Neural progenitor cell (in vitro differentiated cells): ENCODE measurements at regions not wholly inside any gene's neighbourhood (a gene's known extent, or its start where the extent isn't known, plus 50 kb on each side); places are given as distances from the start of the nearest gene placed in this dataset.

Experiments
- DNase-seq: peaks from one replicate; pipeline ENCODE4 v3.0.0-alpha.2; 2016; ENCODE audit warnings: low spot score
- H2AFZ ChIP-seq: fragments of 200-600 bp; sonication (generic); replicated peaks from 2 replicates; pipeline ENCODE4 v1.6.1; 2016; ENCODE audit warnings: antibody characterized with exemption
- H3F3A ChIP-seq: fragments of 200-600 bp; sonication (generic); 2 replicates; pipeline ENCODE4 v1.6.1; 2016; ENCODE audit warnings: antibody characterized with exemption, low read depth
- H3K27ac ChIP-seq: fragments of 200-600 bp; sonication (generic); 2 replicates; pipeline ENCODE4 v1.5.1; 2016; ENCODE audit warnings: mild to moderate bottlenecking
- H3K27me3 ChIP-seq: fragments of 200-600 bp; sonication (generic); 2 replicates; pipeline ENCODE4 v1.6.1; 2016; ENCODE audit warnings: mild to moderate bottlenecking, moderate library complexity
- H3K36me3 ChIP-seq: fragments of 200-600 bp; sonication (generic); 2 replicates; pipeline ENCODE4 v1.5.1; 2016
- H3K4me1 ChIP-seq: fragments of 200-600 bp; sonication (generic); 2 replicates; pipeline ENCODE4 v1.6.1; 2016; ENCODE audit warnings: mixed run types
- H3K4me2 ChIP-seq: fragments of 200-600 bp; sonication (generic); 2 replicates; pipeline ENCODE4 v1.6.1; 2016
- H3K4me3 ChIP-seq: fragments of 200-600 bp; sonication (generic); 2 replicates; pipeline ENCODE4 v1.5.1; 2016
- H3K79me2 ChIP-seq: fragments of 200-600 bp; sonication (generic); 2 replicates; pipeline ENCODE4 v1.6.1; 2016; ENCODE audit warnings: low read depth
- H3K9ac ChIP-seq: fragments of 200-600 bp; sonication (generic); 2 replicates; pipeline ENCODE4 v1.6.1; 2016
- H3K9me3 ChIP-seq: fragments of 200-600 bp; sonication (generic); 2 replicates; pipeline ENCODE4 v1.5.1; 2016; ENCODE audit warnings: low read depth
- H4K20me1 ChIP-seq: fragments of 200-600 bp; sonication (generic); 2 replicates; pipeline ENCODE4 v1.6.1; 2016; ENCODE audit warnings: low read depth
- H3K27ac Mint-ChIP-seq: 3 replicates; pipeline ENCODE4 v1.8.0; 2021; ENCODE audit warnings: mixed read lengths
- H3K27me3 Mint-ChIP-seq: 2 replicates; pipeline ENCODE4 v1.8.0; 2022; ENCODE audit warnings: low read depth, mild to moderate bottlenecking, inconsistent platforms, moderate library complexity, mixed read lengths; ENCODE audit not compliant: insufficient read depth
- H3K36me3 Mint-ChIP-seq: 3 replicates; pipeline ENCODE4 v1.8.0; 2021; ENCODE audit warnings: mixed read lengths
- H3K4me1 Mint-ChIP-seq: 3 replicates; pipeline ENCODE4 v1.8.0; 2021; ENCODE audit warnings: mixed read lengths
- H3K4me3 Mint-ChIP-seq: 3 replicates; pipeline ENCODE4 v1.8.0; 2021; ENCODE audit warnings: mild to moderate bottlenecking, moderate library complexity, mixed read lengths
- H3K9me3 Mint-ChIP-seq: 3 replicates; pipeline ENCODE4 v1.8.0; 2020; ENCODE audit warnings: mixed read lengths
- CTCF ChIP-seq: fragments of 200-600 bp; sonication (generic); IDR thresholded peaks from 2 replicates; pipeline ENCODE4 v1.5.1; 2017; ENCODE audit warnings: antibody characterized with exemption, mild to moderate bottlenecking
- EZH2 ChIP-seq: fragments of 200-600 bp; sonication (generic); IDR thresholded peaks from 2 replicates; pipeline ENCODE4 v1.6.1; 2017; ENCODE audit warnings: antibody characterized with exemption, mild to moderate bottlenecking, moderate library complexity
- EZH2phosphoT487 ChIP-seq: fragments of 200-600 bp; sonication (generic); IDR thresholded peaks from 2 replicates; pipeline ENCODE4 v1.6.1; 2017; ENCODE audit warnings: antibody characterized with exemption

DNA sequence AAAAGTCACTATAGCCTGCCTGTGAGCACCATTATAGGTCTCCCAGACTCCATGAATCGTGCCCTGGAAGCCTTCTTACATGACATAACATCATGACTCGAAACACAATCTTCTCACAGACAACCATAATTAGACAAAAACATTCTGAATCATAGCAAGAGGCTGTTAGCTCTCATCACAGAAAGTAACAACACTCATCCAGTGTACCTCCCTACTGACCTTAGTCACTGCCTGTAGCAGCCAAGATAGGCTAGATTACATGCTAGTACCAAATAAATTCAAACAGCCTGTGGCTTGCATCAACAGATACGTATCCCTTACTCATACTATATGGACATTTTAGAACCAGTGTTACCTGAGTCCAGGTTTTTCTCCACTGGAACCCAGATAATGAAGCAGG is 663.8 kb upstream of the FOXG1 start:
- TF ChIP-seq CTCF (no peak), EZH2phosphoT487 (no peak), EZH2 (no peak)
- H3K4me2 ChIP-seq, result no peak overlapping the region
- H3K36me3 ChIP-seq, result no peaks in the 10 kb centered on the region
- no peaks in the 10 kb centered on the region for H3K9me3 ChIP-seq
- no peaks in the 10 kb centered on the region for H3K27me3 ChIP-seq
- no peak overlapping the region for H3K4me3 ChIP-seq
- H2AFZ ChIP-seq, result no peak overlapping the region
- Mint-ChIP-seq H3K36me3 (no peaks in the 10 kb centered on the region), H3K27ac (no peak overlapping the region), H3K4me1 (peaks cover 6% of the 10 kb centered on the region), H3K9me3 (peaks cover 2% of the 10 kb centered on the region), H3K27me3 (no peaks in the 10 kb centered on the region), H3K4me3 (no peak overlapping the region)
- H3K4me1 ChIP-seq, result no peaks in the 10 kb centered on the region
- no peaks in the 10 kb centered on the region for H3F3A ChIP-seq
- no peak for DNase-seq
- H3K9ac ChIP-seq, result no peak overlapping the region
- H3K79me2 ChIP-seq, result no peaks in the 10 kb centered on the region
- no peak overlapping the region for H3K27ac ChIP-seq
- no peaks in the 10 kb centered on the region for H4K20me1 ChIP-seq

DNA sequence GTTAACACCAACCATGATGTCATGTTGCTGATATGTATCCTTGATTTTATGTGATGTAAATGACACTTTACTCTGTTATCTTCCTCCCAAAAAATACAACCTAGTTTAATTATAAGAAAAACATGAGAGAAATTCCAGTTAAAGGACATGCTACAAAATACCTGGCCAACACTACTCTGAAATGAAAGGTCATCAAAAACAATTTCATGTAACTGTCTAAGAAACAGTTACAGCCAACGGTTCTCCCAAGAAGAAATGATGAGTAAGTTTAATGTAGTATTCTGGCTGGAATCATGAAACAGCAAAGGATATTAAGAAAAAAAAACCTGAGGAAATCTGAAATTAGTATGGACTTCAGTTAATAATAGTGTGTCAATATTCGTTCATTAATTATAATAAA is 653.3 kb upstream of the FOXG1 start:
- Mint-ChIP-seq H3K4me1 (no peaks in the 10 kb centered on the region), H3K4me3 (no peak overlapping the region), H3K36me3 (no peaks in the 10 kb centered on the region), H3K27me3 (no peaks in the 10 kb centered on the region), H3K27ac (no peak overlapping the region), H3K9me3 (no peaks in the 10 kb centered on the region)
- no peak overlapping the region for H3K9ac ChIP-seq
- no peaks in the 10 kb centered on the region for H3K4me1 ChIP-seq
- H3K27ac ChIP-seq, result no peak overlapping the region
- DNase-seq, result no peak
- no peaks in the 10 kb centered on the region for H3K79me2 ChIP-seq
- H4K20me1 ChIP-seq, result no peaks in the 10 kb centered on the region
- no peaks in the 10 kb centered on the region for H3K36me3 ChIP-seq
- no peaks in the 10 kb centered on the region for H3K9me3 ChIP-seq
- no peak for TF ChIP-seq EZH2
- TF ChIP-seq CTCF, result no peak
- TF ChIP-seq EZH2phosphoT487, result no peak
- H3K27me3 ChIP-seq, result peaks cover 10% of the 10 kb centered on the region
- H3K4me3 ChIP-seq, result no peak overlapping the region
- no peaks in the 10 kb centered on the region for H3F3A ChIP-seq
- no peak overlapping the region for H2AFZ ChIP-seq
- H3K4me2 ChIP-seq, result no peak overlapping the region

- Histone ChIP-seq H3K4me2 (no peak overlapping the region), H3K79me2 (no peaks in the 10 kb centered on the region), H3K27ac (no peak overlapping the region), H3K9ac (no peak overlapping the region), H3K4me1 (peaks cover 16% of the 10 kb centered on the region), H3K36me3 (no peaks in the 10 kb centered on the region), H3K27me3 (peaks cover 40% of the 10 kb centered on the region), H3K9me3 (peaks cover 4% of the 10 kb centered on the region), H3K4me3 (no peak overlapping the region), H4K20me1 (peaks cover 6% of the 10 kb centered on the region), H2AFZ (no peak overlapping the region), H3F3A (peaks cover 12% of the 10 kb centered on the region)
- DNase-seq, result no peak
- no peak overlapping the region for H3K4me3 Mint-ChIP-seq
- TF ChIP-seq EZH2phosphoT487, result no peak
- no peak for TF ChIP-seq EZH2
- no peak for TF ChIP-seq CTCF
- no peaks in the 10 kb centered on the region for H3K36me3 Mint-ChIP-seq
- no peak overlapping the region for H3K27ac Mint-ChIP-seq
- H3K4me1 Mint-ChIP-seq, result peaks cover 3% of the 10 kb centered on the region
- no peaks in the 10 kb centered on the region for H3K9me3 Mint-ChIP-seq
- no peaks in the 10 kb centered on the region for H3K27me3 Mint-ChIP-seq
Measured at GRCh38 chr14:28116716-28117115, 649.9 kb upstream of the FOXG1 start.

- Histone ChIP-seq H2AFZ (no peak overlapping the region), H3K4me1 (peaks cover 35% of the 10 kb centered on the region), H3K9me3 (peaks cover 4% of the 10 kb centered on the region), H3K79me2 (no peaks in the 10 kb centered on the region), H3K9ac (no peak overlapping the region), H3K4me3 (no peak overlapping the region), H3K36me3 (no peaks in the 10 kb centered on the region), H3F3A (peaks cover 30% of the 10 kb centered on the region), H3K27ac (no peak overlapping the region), H3K4me2 (no peak overlapping the region), H4K20me1 (peaks cover 12% of the 10 kb centered on the region), H3K27me3 (peaks cover 59% of the 10 kb centered on the region)
- Mint-ChIP-seq H3K9me3 (no peaks in the 10 kb centered on the region), H3K4me1 (peaks cover 6% of the 10 kb centered on the region), H3K36me3 (no peaks in the 10 kb centered on the region), H3K27me3 (no peaks in the 10 kb centered on the region), H3K27ac (no peak overlapping the region), H3K4me3 (no peak overlapping the region)
- DNase-seq, result no peak
- TF ChIP-seq EZH2phosphoT487 (no peak), EZH2 (no peak), CTCF (no peak)
Measured at GRCh38 chr14:28119849-28120248, 646.7 kb upstream of the FOXG1 start.
